Neural crest cell (in vitro differentiated cells): ENCODE measurements at regions not wholly inside any gene's neighbourhood (a gene's known extent, or its start where the extent isn't known, plus 50 kb on each side); places are given as distances from the start of the nearest gene placed in this dataset.

Source experiments
- DNase-seq: peaks from one replicate; pipeline ENCODE4 v3.0.0; 2021; ENCODE audit warnings: low read depth, mixed read lengths, low spot score
- H3K27ac Mint-ChIP-seq: one replicate; pipeline ENCODE4 v1.8.0; 2021; ENCODE audit warnings: mild to moderate bottlenecking, mixed read lengths; ENCODE audit not compliant: unreplicated experiment
- H3K27me3 Mint-ChIP-seq: 2 replicates; pipeline ENCODE4 v1.8.0; 2021; ENCODE audit warnings: low read depth, mild to moderate bottlenecking, mixed read lengths
- H3K36me3 Mint-ChIP-seq: 2 replicates; pipeline ENCODE4 v1.8.0; 2021; ENCODE audit warnings: low read depth, mild to moderate bottlenecking, mixed read lengths
- H3K4me1 Mint-ChIP-seq: 2 replicates; pipeline ENCODE4 v1.8.0; 2021; ENCODE audit warnings: mixed read lengths
- H3K4me3 Mint-ChIP-seq: one replicate; pipeline ENCODE4 v1.8.0; 2021; ENCODE audit warnings: mild to moderate bottlenecking, mixed read lengths
- H3K9me3 Mint-ChIP-seq: 2 replicates; pipeline ENCODE4 v1.8.0; 2021; ENCODE audit warnings: mixed read lengths
- TF ChIP-seq, protein P1 (sequence below): fragments of 200-600 bp; sonication (generic); conservative IDR thresholded peaks from 2 replicates; pipeline ENCODE4 v1.5.0; 2021; ENCODE audit warnings: antibody characterized with exemption, mild to moderate bottlenecking

DNA sequence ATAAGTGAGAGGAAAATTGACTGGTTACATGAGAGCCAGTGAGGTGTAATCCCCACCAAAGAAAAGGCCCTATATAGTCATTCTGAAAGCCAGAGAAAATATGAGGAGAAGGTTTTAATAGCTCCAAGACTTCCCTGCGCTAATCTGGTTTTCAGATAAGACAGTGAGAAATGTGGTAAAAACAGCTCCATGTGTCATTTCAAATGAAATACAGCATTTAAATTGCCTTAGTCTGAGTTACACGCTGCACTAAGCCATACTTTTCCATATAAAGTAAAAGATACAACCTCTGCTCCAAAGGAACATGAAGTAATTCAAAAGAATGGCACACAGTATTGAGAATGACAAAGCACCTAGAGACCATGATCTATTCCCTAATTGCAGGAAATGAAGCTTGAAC, 378.0 kb upstream of the PDE4D start:
- H3K36me3 Mint-ChIP-seq: no peaks in the 10 kb centered on the region
- no peak for DNase-seq
- H3K27ac Mint-ChIP-seq: no peak overlapping the region
- TF ChIP-seq, protein P1, sequence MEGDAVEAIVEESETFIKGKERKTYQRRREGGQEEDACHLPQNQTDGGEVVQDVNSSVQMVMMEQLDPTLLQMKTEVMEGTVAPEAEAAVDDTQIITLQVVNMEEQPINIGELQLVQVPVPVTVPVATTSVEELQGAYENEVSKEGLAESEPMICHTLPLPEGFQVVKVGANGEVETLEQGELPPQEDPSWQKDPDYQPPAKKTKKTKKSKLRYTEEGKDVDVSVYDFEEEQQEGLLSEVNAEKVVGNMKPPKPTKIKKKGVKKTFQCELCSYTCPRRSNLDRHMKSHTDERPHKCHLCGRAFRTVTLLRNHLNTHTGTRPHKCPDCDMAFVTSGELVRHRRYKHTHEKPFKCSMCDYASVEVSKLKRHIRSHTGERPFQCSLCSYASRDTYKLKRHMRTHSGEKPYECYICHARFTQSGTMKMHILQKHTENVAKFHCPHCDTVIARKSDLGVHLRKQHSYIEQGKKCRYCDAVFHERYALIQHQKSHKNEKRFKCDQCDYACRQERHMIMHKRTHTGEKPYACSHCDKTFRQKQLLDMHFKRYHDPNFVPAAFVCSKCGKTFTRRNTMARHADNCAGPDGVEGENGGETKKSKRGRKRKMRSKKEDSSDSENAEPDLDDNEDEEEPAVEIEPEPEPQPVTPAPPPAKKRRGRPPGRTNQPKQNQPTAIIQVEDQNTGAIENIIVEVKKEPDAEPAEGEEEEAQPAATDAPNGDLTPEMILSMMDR: no peak
- no peak overlapping the region for H3K4me3 Mint-ChIP-seq
- H3K4me1 Mint-ChIP-seq: no peaks in the 10 kb centered on the region
- H3K27me3 Mint-ChIP-seq: no peaks in the 10 kb centered on the region
- no peaks in the 10 kb centered on the region for H3K9me3 Mint-ChIP-seq

GRCh38 chr5:60267907-60268306, 374.4 kb upstream of the PDE4D start:
- H3K4me1 Mint-ChIP-seq: no peaks in the 10 kb centered on the region
- no peak for DNase-seq
- H3K36me3 Mint-ChIP-seq: no peaks in the 10 kb centered on the region
- H3K27ac Mint-ChIP-seq: no peak overlapping the region
- H3K27me3 Mint-ChIP-seq: no peaks in the 10 kb centered on the region
- TF ChIP-seq, protein P1: no peak
- H3K9me3 Mint-ChIP-seq: no peaks in the 10 kb centered on the region
- no peak overlapping the region for H3K4me3 Mint-ChIP-seq

DNA sequence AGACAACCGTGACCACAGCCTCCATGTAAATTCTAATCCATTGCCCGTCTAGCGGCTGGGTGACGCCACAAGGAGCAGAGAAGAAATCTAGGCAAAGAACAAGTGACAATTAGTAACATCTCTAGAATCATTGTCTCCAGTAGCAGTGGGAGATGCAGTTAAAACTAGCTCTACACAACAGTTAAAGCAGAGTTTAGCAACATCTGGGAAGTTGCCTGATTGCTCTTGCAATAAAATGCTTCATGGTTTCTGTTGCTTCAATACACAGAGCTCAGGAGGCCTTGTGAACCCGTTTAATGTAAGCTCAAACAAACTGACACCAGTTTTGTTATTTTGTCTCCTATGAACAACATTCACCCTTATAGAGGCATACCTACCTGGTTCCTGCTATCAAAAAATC, 369.8 kb upstream of the PDE4D start:
- DNase-seq: no peak
- no peak overlapping the region for H3K27ac Mint-ChIP-seq
- H3K4me1 Mint-ChIP-seq: no peaks in the 10 kb centered on the region
- TF ChIP-seq, protein P1: no peak
- no peaks in the 10 kb centered on the region for H3K9me3 Mint-ChIP-seq
- H3K36me3 Mint-ChIP-seq: no peaks in the 10 kb centered on the region
- H3K4me3 Mint-ChIP-seq: no peak overlapping the region
- H3K27me3 Mint-ChIP-seq: no peaks in the 10 kb centered on the region

DNA sequence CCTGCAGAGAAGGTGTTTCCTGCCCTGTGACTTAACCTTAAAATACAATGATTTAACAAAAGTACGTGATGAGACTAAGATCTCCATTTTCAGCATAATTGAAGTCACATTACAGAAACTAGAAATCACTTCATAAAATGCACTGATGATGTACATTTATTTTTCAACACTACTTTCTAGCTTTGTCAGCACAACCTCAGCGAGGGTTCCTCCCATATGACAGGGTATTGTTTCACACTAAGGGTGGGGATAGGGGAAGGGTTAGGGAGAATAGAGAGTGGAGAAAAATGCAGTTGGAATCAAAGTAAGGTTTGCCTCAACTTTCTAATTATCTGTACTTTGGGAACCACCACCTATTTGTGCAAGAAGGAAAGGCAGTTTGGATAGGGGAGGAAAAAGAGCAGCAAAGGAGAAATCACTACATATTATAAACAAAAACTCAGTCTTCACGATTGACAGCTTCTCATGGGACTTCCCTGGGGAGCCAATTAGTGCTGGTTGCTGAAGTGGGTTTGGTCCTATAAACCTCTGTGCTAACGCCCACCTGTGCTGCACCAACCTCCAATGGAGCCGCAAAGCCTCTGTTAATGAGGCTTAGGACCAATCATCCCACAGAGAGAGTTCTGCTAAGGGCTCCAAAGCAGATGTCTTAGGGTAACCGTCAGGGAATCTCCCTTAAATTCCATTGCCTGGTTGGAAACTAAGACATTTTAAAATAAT, 369.2 kb upstream of the PDE4D start:
- Mint-ChIP-seq H3K4me3 (no peak overlapping the region), H3K27me3 (no peaks in the 10 kb centered on the region), H3K27ac (no peak overlapping the region), H3K9me3 (no peaks in the 10 kb centered on the region), H3K36me3 (no peaks in the 10 kb centered on the region), H3K4me1 (no peaks in the 10 kb centered on the region)
- TF ChIP-seq, protein P1: no peak
- no peak for DNase-seq

DNA sequence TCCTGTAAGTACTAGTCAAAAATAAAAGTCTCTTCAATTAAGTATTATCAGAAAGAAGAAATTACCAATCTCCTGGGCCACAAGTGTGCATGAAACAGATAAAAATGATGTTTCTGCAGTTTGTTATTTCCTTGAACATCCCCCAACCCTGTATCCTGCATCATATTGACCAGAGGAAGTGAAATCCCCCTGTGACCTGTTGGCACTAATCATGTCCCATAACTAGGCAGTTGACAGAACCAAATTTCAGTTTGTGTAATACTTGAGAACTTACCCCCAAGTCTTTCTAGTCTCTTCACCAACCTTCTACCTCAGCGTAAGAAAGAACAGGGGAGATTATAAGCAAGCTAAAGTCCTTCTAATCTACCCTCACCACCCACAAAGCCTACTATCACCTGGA, 368.2 kb upstream of the PDE4D start:
- Mint-ChIP-seq H3K27ac (no peak overlapping the region), H3K36me3 (no peaks in the 10 kb centered on the region), H3K27me3 (no peaks in the 10 kb centered on the region), H3K4me1 (no peaks in the 10 kb centered on the region), H3K9me3 (no peaks in the 10 kb centered on the region), H3K4me3 (no peak overlapping the region)
- TF ChIP-seq, protein P1: no peak
- no peak for DNase-seq
